NK-92 treated with Interleukin-12 subunit alpha and Interleukin-12 subunit beta, amount 100 ng/mL, for 24 hours (cell line): ENCODE measurements at regions not wholly inside any gene's neighbourhood (a gene's known extent, or its start where the extent isn't known, plus 50 kb on each side); places are given as distances from the start of the nearest gene placed in this dataset.

Source experiments
- DNase-seq: peaks from one replicate; lab custom pipeline; 2025; lab: John Stamatoyannopoulos, UW

DNA sequence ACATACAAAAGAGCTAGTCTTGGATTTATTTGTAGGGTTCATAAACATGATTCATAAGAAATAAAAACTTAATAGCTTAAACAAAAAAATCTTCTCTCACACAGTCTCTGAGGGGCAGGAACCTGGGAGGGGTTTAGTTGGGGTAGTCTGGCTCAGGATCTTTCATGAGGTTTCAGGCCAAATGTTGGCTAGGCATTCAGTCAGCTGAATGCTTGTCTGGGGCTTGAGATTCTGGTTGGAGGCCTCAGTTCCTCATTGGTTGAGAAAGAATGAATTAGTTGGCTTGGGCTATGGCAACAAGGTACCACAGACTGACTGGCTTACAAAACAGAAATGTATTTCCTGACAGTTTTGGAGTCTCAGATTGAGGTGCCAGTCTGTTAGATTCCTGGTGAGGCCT, 74.3 kb downstream of the ANKRD7 start:
- DNase-seq = no peak

DNA sequence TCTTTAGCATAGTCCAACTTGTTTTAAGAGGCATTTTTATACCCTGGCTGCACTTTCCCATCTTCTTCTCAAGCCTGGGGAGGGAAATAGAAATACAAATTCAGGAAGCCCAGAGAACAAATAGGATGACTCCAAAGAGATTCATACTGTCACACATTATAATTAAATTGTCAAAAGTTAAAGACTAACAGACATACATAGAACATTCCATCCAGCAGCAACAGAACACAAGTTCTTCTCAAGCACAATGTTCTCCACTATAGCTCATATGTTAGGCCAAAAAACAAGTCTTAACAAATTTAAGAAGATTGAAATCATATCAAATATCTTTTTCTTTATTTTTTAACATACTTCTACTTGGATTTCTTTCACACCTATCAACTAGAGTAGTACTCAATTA, 75.7 kb downstream of the ANKRD7 start:
- no peak for DNase-seq

GRCh38 chr7:118304100-118304499, 79.6 kb downstream of the ANKRD7 start:
- DNase-seq = no peak

- no peak for DNase-seq
Observed at GRCh38 chr7:118305671-118306070, 81.2 kb downstream of the ANKRD7 start.

GRCh38 chr7:118306771-118307170, 82.3 kb downstream of the ANKRD7 start:
- no peak for DNase-seq

- no peak for DNase-seq
Observed at GRCh38 chr7:118311121-118311836, 86.8 kb downstream of the ANKRD7 start.

DNA sequence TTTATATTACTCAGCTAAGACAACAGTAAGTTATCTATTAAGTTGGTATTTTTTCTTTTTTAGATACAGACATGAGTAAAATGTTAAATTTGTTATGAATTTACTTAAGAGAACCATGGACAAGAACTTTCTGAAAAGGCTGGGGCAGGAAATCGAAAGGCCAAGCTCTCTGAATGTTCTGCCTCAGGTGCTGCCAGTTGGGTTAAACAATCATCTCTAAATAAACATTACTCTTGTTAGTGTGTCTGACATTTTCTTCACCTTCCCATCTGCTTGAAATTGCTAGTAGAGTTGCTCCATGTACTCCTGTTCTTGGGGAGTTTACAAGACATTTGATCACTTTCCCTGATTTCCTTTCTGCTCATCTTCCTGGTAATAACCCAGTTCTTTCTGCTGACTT, 87.5 kb downstream of the ANKRD7 start:
- no peak for DNase-seq

DNA sequence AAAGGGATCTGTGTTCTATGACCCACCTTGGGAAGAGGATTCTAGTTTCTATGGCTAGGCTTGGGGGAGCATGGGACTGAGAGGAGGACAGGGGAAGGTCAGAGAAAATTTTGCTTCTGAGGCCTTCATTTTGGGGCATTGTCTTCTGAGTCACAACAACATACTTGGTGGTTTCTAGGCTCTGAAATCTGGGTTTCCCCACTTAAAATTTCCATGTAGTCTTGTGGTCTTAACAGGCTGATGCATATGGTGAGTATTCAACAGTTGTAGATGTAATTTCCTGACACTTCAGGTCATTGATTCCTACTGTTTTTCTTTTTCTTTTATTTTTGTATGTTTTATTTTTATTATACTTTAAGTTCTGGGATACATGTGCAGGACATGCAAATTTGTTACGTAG, 88.5 kb downstream of the ANKRD7 start:
- DNase-seq = no peak

GRCh38 chr7:118324790-118325449, 100.4 kb downstream of the ANKRD7 start:
- no peak for DNase-seq

DNA sequence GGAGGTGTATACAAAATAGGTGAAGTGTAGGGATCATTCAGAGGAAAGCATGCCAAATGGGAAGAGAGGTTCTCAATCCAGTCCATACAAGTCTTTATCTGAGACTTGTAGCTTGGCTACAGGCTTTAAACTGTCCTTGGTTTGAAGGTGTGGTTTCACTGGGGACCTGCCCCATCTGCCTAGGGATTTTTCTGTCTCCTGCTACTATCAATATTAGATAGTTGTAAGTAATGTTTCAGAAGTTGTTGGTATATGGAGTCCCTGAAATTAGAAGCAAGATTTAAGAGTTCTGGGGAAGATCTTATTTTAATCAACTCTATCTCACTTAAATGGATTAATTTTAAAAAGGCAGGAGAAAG, 100.9 kb downstream of the ANKRD7 start:
- no peak for DNase-seq

GRCh38 chr7:118327174-118327573, 102.7 kb downstream of the ANKRD7 start:
- DNase-seq = no peak

- DNase-seq = no peak
Observed at GRCh38 chr7:118328505-118329211, 104.2 kb downstream of the ANKRD7 start.

GRCh38 chr7:118330388-118330787, 105.9 kb downstream of the ANKRD7 start:
- no peak for DNase-seq

DNA sequence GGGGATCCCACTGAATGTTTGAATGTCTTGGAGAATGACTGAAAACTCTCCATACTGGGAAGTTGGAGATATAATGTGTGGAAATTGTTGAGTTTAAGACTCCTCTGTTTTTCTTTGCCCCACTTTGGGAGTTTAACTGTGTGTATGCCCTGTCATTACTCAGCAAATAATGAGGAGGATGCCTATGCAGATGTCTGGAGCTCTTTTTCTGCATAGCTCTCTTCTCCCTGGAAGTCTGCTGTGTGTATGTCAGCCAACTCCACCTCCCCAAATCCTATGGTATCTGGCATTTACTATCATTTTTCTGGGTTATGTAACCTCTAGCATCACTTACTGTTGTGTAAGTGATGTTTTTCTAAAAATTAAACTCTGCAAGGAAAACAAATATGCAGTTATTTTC, 122.2 kb downstream of the ANKRD7 start:
- no peak for DNase-seq

DNA sequence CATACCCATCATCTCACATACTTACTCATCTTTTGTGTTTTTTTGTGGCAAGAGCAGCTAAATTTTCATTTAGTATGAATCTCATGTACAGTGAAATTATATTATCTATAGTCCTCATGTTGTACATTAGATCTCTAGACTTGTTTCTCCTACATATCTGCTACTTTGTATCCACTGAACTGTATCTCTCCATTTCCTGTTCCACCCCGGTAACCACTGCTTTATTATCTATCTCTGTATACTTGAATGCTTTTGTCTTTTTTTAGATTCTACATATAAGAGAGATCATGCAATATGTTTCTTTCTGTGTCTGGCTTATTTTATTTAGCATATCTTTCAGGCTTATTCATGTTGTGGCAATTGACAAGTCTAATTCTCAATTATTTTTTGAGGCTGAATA, 125.1 kb downstream of the ANKRD7 start:
- no peak for DNase-seq

- no peak for DNase-seq
Observed at GRCh38 chr7:118350260-118350659, 125.8 kb downstream of the ANKRD7 start.

GRCh38 chr7:118352867-118353453, 128.5 kb downstream of the ANKRD7 start:
- no peak for DNase-seq

- no peak for DNase-seq
Observed at GRCh38 chr7:118366363-118366762, 141.9 kb downstream of the ANKRD7 start.

- no peak for DNase-seq
Observed at GRCh38 chr7:118368958-118369357, 144.5 kb downstream of the ANKRD7 start.

- no peak for DNase-seq
Observed at GRCh38 chr7:118369987-118370386, 145.5 kb downstream of the ANKRD7 start.

DNA sequence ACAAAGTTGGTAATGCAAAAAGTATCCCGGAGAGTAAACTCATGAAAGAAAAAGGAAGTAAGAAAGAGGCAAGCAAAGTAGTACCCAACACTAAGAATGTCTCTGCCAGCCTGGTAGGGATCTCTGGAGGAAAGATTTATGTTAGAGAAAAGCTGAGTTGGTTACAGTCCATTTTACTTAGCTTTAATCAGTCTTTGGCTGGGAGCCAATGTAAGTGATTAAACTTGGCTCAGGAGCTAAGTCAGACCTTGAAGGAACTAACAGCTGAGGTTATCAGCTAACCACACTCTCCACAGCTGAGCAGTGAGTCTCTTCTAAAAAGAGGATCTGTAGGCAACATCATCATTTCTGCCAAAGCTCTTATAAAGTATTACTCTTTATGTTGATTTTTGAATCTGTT, 148.0 kb downstream of the ANKRD7 start:
- no peak for DNase-seq

GRCh38 chr7:118389629-118390028, 165.1 kb downstream of the ANKRD7 start:
- no peak for DNase-seq

- no peak for DNase-seq
Observed at GRCh38 chr7:118404211-118404610, 179.7 kb downstream of the ANKRD7 start.
